Glutamatergic neuron (in vitro differentiated cells): ENCODE measurements at regions not wholly inside any gene's neighbourhood (a gene's known extent, or its start where the extent isn't known, plus 50 kb on each side); places are given as distances from the start of the nearest gene placed in this dataset.

Experiments
- DNase-seq: peaks from one replicate; pipeline ENCODE4 v3.0.0; 2022
- H3K27ac Mint-ChIP-seq: one replicate; pipeline ENCODE4 v1.8.0; 2020; ENCODE audit warnings: mild to moderate bottlenecking, mixed read lengths, inconsistent platforms; ENCODE audit not compliant: unreplicated experiment
- H3K27me3 Mint-ChIP-seq: one replicate; pipeline ENCODE4 v1.8.0; 2020; ENCODE audit warnings: mild to moderate bottlenecking, moderate library complexity, mixed read lengths, inconsistent platforms; ENCODE audit not compliant: unreplicated experiment
- H3K36me3 Mint-ChIP-seq: one replicate; pipeline ENCODE4 v1.8.0; 2020; ENCODE audit warnings: mild to moderate bottlenecking, mixed read lengths, inconsistent platforms; ENCODE audit not compliant: unreplicated experiment
- H3K4me1 Mint-ChIP-seq: one replicate; pipeline ENCODE4 v1.8.0; 2020; ENCODE audit warnings: mild to moderate bottlenecking, low read depth, mixed read lengths, inconsistent platforms; ENCODE audit not compliant: unreplicated experiment
- H3K4me3 Mint-ChIP-seq: one replicate; pipeline ENCODE4 v1.8.0; 2020; ENCODE audit warnings: mild to moderate bottlenecking, mixed read lengths, inconsistent platforms; ENCODE audit not compliant: unreplicated experiment
- H3K9me3 Mint-ChIP-seq: one replicate; pipeline ENCODE4 v1.8.0; 2020; ENCODE audit warnings: mild to moderate bottlenecking, moderate library complexity, mixed read lengths, inconsistent platforms; ENCODE audit not compliant: unreplicated experiment
- TF ChIP-seq, protein P1 (sequence below): fragments of 200-600 bp; sonication (generic); IDR thresholded peaks from one replicate; pipeline ENCODE4 v1.5.0; 2021; ENCODE audit not compliant: partially characterized antibody, unreplicated experiment

DNA sequence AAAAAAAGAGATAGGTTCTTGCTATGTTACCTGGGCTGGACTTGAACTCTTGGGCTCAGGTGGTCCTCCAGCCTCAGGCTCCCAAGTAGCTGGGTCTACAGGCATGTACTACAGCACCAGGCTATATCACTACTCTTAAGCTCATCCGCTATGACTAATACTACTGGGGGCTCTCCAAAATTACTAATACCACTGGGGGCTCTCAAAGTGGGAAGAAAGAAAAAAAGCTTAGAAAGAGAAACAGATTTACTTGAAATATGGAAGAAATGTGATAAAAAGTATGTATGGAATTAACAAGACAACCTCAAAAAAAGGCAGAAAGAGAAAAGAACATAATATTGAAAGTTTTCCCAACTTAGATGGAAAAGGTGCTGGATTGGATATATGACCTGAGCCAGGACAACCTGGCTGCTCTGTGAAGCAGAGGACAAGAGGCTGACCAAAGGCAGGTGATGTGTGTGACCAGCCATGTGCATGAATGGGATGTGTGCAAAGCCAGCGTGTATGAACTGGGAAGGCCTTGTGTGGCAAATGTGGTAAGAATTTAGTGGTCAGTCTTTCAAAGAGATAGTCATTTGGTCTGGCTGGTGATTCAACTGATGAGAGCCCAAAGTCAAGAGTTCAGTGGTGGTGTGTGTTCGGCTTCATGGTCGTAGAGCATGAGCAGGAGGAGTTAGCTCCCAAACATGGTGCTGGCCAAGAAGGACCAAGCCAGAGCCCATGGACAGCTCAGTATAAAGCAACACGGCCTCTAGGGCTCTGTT, 232.4 kb upstream of the KLF14 start:
- TF ChIP-seq, protein P1, sequence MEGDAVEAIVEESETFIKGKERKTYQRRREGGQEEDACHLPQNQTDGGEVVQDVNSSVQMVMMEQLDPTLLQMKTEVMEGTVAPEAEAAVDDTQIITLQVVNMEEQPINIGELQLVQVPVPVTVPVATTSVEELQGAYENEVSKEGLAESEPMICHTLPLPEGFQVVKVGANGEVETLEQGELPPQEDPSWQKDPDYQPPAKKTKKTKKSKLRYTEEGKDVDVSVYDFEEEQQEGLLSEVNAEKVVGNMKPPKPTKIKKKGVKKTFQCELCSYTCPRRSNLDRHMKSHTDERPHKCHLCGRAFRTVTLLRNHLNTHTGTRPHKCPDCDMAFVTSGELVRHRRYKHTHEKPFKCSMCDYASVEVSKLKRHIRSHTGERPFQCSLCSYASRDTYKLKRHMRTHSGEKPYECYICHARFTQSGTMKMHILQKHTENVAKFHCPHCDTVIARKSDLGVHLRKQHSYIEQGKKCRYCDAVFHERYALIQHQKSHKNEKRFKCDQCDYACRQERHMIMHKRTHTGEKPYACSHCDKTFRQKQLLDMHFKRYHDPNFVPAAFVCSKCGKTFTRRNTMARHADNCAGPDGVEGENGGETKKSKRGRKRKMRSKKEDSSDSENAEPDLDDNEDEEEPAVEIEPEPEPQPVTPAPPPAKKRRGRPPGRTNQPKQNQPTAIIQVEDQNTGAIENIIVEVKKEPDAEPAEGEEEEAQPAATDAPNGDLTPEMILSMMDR = no peak
- H3K36me3 Mint-ChIP-seq = no peaks in the 10 kb centered on the region
- no peaks in the 10 kb centered on the region for H3K27me3 Mint-ChIP-seq
- H3K27ac Mint-ChIP-seq = no peak overlapping the region
- H3K4me3 Mint-ChIP-seq = no peak overlapping the region
- no peaks in the 10 kb centered on the region for H3K4me1 Mint-ChIP-seq
- DNase-seq = no peak
- H3K9me3 Mint-ChIP-seq = no peaks in the 10 kb centered on the region

DNA sequence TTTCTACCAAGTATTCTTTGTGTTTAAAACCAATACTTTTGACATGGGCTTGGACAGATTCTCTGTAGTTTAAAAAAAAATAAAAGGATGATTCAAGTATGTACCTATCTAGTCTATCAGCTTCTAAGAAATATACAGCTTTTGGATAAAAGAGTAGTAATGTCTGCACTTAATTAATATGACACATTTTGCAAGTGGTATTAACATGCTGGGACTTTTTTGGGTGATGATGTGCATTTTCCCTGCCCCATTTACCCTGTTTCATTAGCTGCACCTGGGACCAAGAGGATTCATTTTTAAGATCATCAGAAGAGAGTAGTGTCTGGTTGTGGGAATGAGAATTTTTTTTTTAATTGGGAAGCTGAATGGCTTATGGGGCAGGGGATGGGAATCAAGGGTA, 236.2 kb upstream of the KLF14 start:
- H3K4me1 Mint-ChIP-seq = no peaks in the 10 kb centered on the region
- TF ChIP-seq, protein P1 = no peak
- no peak for DNase-seq
- H3K27ac Mint-ChIP-seq = no peak overlapping the region
- no peaks in the 10 kb centered on the region for H3K27me3 Mint-ChIP-seq
- H3K36me3 Mint-ChIP-seq = peaks cover 14% of the 10 kb centered on the region
- H3K9me3 Mint-ChIP-seq = peaks cover 4% of the 10 kb centered on the region
- no peak overlapping the region for H3K4me3 Mint-ChIP-seq

DNA sequence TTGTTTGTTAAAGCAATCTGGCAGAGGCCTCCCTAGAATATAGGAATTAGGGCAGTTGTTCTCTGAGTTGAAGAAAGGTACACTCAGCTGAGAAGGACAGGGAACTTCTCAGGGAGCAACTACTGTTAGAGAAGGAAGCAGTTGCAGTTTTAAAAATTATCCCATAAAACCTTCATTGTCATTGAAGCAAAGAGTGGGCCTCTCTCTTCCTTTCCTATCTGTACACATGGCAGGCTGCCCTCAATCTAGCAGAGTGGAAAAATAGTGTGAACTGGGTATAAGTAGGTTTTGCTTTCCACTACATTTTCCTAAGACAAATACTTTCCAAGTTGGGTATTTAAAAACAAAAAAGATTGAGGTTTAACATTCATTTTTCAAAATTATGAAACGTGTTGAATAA, 236.7 kb upstream of the KLF14 start:
- Mint-ChIP-seq H3K4me3 (no peak overlapping the region), H3K9me3 (peaks cover 4% of the 10 kb centered on the region), H3K27me3 (no peaks in the 10 kb centered on the region), H3K4me1 (no peaks in the 10 kb centered on the region), H3K27ac (no peak overlapping the region), H3K36me3 (peaks cover 19% of the 10 kb centered on the region)
- TF ChIP-seq, protein P1 = no peak
- no peak for DNase-seq

DNA sequence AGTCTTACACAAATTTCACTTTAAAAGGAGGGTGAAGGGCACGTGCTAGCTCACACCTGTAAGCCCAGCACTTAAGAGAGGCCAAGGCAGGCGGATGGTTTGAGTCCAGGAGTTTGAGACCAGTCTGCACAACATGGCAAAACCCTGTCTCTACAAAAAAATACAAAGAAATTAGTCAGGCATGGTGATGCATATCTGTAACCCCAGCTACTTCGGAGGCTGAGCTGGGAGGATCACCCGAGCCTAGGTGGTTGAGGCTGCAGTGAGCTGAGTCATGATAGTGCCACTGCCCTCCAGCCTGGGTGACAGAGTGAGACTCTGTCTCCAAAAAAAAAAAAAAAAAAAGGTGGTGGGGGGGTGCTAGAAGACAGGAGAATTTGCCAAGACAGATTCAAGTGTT, 237.3 kb upstream of the KLF14 start:
- no peaks in the 10 kb centered on the region for H3K4me1 Mint-ChIP-seq
- H3K9me3 Mint-ChIP-seq = peaks cover 4% of the 10 kb centered on the region
- H3K27me3 Mint-ChIP-seq = no peaks in the 10 kb centered on the region
- no peak overlapping the region for H3K4me3 Mint-ChIP-seq
- H3K27ac Mint-ChIP-seq = no peak overlapping the region
- TF ChIP-seq, protein P1 = no peak
- peaks cover 21% of the 10 kb centered on the region for H3K36me3 Mint-ChIP-seq
- DNase-seq = no peak

DNA sequence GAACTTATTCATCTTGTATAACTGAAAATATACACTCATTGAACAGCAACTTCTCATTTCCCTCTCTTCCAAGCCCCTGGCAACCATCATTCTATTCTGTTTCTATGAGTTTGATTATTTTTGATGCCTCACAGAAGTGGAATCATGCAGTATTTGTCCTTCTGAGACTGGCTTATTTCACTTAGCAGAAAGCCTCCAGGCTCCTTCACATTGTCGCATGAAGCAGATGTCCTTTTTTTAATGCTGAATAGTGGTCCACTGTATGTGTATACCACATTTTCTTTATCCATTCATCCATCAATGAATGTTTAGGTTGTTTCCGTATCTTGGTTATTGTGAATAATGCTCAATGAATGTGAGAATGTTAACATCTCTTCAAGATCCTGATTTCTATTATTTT, 238.2 kb upstream of the KLF14 start:
- Mint-ChIP-seq H3K27me3 (no peaks in the 10 kb centered on the region), H3K27ac (no peak overlapping the region), H3K4me1 (no peaks in the 10 kb centered on the region), H3K4me3 (no peak overlapping the region), H3K36me3 (peaks cover 21% of the 10 kb centered on the region), H3K9me3 (peaks cover 4% of the 10 kb centered on the region)
- DNase-seq = no peak
- TF ChIP-seq, protein P1 = no peak
